ENCODE measurements at regions not wholly inside any gene's neighbourhood (a gene's known extent, or its start where the extent isn't known, plus 50 kb on each side); places are given as distances from the start of the nearest gene placed in this dataset.

GRCh38 chr7:131786204-131786603 lies 229.8 kb upstream of the PODXL start:
- DNase-seq (ENCODE audit: low spot score) = no peak
- Histone ChIP-seq H3K36me3 (no peaks in the 10 kb centered on the region), H3K27ac (no peak overlapping the region), H3K4me1 (no peaks in the 10 kb centered on the region), H3K9me3 (no peaks in the 10 kb centered on the region), H3K27me3 (no peaks in the 10 kb centered on the region), H3K4me3 (no peak overlapping the region)
- TF ChIP-seq CTCF (IDR thresholded peaks at IDR 0.05) = no peak

- Histone ChIP-seq H3K27me3 (no peaks in the 10 kb centered on the region), H3K36me3 (no peaks in the 10 kb centered on the region), H3K27ac (no peak overlapping the region), H3K9me3 (no peaks in the 10 kb centered on the region), H3K4me3 (no peak overlapping the region), H3K4me1 (no peaks in the 10 kb centered on the region)
- DNase-seq (ENCODE audit: low spot score) = no peak
- no peak for TF ChIP-seq CTCF (IDR thresholded peaks at IDR 0.05)
Observed at GRCh38 chr7:131778601-131779000, 222.2 kb upstream of the PODXL start.

GRCh38 chr7:131774419-131775220 lies 218.2 kb upstream of the PODXL start:
- no peak for TF ChIP-seq CTCF (IDR thresholded peaks at IDR 0.05)
- Histone ChIP-seq H3K4me1 (no peaks in the 10 kb centered on the region), H3K4me3 (no peak overlapping the region), H3K36me3 (no peaks in the 10 kb centered on the region), H3K27me3 (no peaks in the 10 kb centered on the region), H3K27ac (no peak overlapping the region), H3K9me3 (no peaks in the 10 kb centered on the region)
- no peak for DNase-seq (ENCODE audit: low spot score)

- no peak for DNase-seq (ENCODE audit: low spot score)
- no peak for TF ChIP-seq CTCF (IDR thresholded peaks at IDR 0.05)
- H3K36me3 ChIP-seq = no peaks in the 10 kb centered on the region
- H3K9me3 ChIP-seq = no peaks in the 10 kb centered on the region
- no peak overlapping the region for H3K4me3 ChIP-seq
- H3K4me1 ChIP-seq = no peaks in the 10 kb centered on the region
- no peak overlapping the region for H3K27ac ChIP-seq
- no peaks in the 10 kb centered on the region for H3K27me3 ChIP-seq
Observed at GRCh38 chr7:131773413-131773812, 217.0 kb upstream of the PODXL start.

GRCh38 chr7:131769241-131769640 lies 212.8 kb upstream of the PODXL start:
- Histone ChIP-seq H3K27ac (no peak overlapping the region), H3K9me3 (no peaks in the 10 kb centered on the region), H3K27me3 (no peaks in the 10 kb centered on the region), H3K4me3 (no peak overlapping the region), H3K36me3 (no peaks in the 10 kb centered on the region), H3K4me1 (no peaks in the 10 kb centered on the region)
- no peak for DNase-seq (ENCODE audit: low spot score)
- no peak for TF ChIP-seq CTCF (IDR thresholded peaks at IDR 0.05)

- Histone ChIP-seq H3K9me3 (peaks cover 0 to 7% of the 10 kb centered on the region in 2 donors), H3K27ac (no peak overlapping the region), H3K4me1 (no peaks in the 10 kb centered on the region), H3K36me3 (no peaks in the 10 kb centered on the region), H3K27me3 (no peaks in the 10 kb centered on the region), H3K4me3 (no peak overlapping the region)
- DNase-seq (ENCODE audit: low spot score) = no peak
- TF ChIP-seq CTCF (IDR thresholded peaks at IDR 0.05) = no peak
Observed at GRCh38 chr7:131767591-131767990, 211.2 kb upstream of the PODXL start.

All from right atrium auricular region (tissue), 2 donors.